ENCODE measurements at regions not wholly inside any gene's neighbourhood (a gene's known extent, or its start where the extent isn't known, plus 50 kb on each side); places are given as distances from the start of the nearest gene placed in this dataset.

DNA sequence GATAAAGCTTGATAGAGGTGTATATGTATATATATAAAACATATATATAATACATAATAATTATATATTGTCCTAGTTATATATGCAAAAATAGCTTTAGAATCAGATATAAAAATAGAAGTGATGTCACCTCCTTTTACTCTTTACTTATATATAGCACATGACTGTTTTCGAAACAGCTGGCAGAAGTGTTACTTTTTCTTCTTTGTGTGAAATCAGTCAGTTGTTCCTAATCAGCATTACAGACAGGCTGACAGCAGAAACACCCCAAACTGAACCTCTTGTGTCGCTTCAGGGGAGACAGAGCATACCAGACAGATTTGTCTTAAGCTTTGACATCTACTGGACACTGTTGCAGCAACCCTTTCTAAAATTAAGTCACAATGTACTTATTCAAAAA, 684.9 kb upstream of the CELF2 start:
- CTCF ChIA-PET, result no interaction called here

DNA sequence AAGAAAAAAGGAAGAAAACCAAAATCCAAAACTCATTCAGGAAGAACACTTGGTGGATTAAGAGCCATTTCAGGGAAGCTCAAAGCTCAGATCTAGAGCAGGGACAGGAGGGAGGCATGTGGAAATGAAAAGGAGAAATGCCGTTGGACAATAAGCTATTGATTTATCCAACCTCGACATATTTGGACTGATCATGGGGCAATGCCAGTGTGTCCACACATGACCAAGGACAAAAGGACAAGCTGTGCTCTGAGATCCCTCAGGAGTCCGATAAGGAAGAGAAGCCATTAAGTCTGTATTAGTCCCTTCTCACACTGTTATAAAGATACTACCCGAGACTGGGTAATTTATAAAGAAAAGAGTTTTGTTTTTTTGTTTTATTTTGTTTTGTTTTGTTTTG, 684.0 kb upstream of the CELF2 start:
- POLR2A ChIA-PET, result no interaction called here
- CTCF ChIA-PET, result no interaction called here

More for the DNA sequence above, 684.9 kb upstream of the CELF2 start:
- POLR2A ChIA-PET, result no interaction called here

GRCh38 chr10:10338339-10338738, 679.3 kb upstream of the CELF2 start:
- ChIA-PET CTCF (no interaction called here), POLR2A (no interaction called here)

DNA sequence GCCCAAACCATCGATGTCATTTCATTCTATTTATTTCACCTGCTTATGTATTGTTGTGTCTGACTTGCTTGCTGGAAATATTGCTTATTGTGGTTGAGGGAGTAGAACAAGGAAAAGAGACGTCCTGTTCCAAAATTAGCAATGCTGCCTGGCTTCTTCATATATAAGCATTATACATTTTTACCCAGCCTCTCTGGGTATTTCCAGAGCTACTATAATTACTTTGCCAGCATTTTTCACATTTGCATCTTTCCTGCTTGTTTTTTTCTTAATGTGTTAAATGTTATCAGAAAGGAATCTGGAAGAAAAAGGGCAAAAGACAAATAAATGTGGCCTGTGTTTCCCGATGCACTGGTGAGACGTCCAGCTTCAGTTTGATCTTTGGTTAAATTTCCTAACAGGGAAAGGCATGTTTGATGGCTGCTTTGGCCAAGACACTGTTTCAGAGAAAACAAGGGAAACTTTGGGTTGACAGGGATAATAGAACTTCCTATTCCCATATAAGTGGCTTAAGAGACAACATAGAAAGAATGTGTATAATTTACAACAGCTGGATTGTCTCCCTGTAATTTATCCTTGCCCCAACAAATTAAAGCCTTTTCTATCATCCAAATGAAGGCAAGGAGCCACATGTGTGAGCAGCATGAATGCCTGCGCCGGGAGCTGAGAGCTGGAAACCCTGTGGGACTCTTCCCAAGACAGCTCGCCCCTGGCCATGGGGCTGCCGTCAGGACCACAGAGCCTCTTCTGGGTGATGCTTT, 671.1 kb upstream of the CELF2 start:
- CTCF ChIA-PET, result no interaction called here

GRCh38 chr10:10350050-10350449, 667.6 kb upstream of the CELF2 start:
- POLR2A ChIA-PET, result interaction anchor here (0.6 kb wide), 1 partner anchor 682 kb away, joined by 5 read pairs; no protein-coding TSS in a partner anchor
- CTCF ChIA-PET, result no interaction called here

More for the DNA sequence above, 671.1 kb upstream of the CELF2 start:
- POLR2A ChIA-PET, result no interaction called here

- CTCF ChIA-PET, result no interaction called here
These were observed 666.2 kb upstream of the CELF2 start for GRCh38 chr10:10351451-10351850.

GRCh38 chr10:10353326-10353868, 664.3 kb upstream of the CELF2 start:
- CTCF ChIA-PET, result no interaction called here

More at GRCh38 chr10:10351451-10351850, 666.2 kb upstream of the CELF2 start:
- POLR2A ChIA-PET, result no interaction called here

GRCh38 chr10:10359263-10359662, 658.4 kb upstream of the CELF2 start:
- ChIA-PET POLR2A (no interaction called here), CTCF (no interaction called here)

More at GRCh38 chr10:10353326-10353868, 664.3 kb upstream of the CELF2 start:
- POLR2A ChIA-PET, result no interaction called here

GRCh38 chr10:10361301-10361885, 656.3 kb upstream of the CELF2 start:
- ChIA-PET CTCF (no interaction called here), POLR2A (no interaction called here)

DNA sequence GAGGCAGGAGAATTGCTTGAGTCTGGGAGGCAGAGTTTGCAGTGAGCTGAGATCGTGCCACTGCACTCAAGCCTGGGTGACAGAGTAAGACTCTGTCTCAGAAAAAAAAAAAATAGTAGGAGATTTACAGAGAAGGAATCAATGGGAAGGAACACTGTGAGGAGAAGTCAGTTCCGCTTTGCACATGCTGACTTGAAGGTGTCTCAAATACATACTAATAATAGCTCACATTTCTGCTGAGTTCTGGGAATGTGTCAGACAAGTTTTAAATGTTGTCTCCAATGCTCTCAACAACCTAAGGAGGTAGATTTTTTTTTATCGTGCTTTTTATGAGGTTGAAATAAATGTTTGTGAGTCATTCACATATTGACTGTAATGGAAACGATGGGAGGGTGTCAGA, 654.9 kb upstream of the CELF2 start:
- CTCF ChIA-PET, result no interaction called here
- POLR2A ChIA-PET, result no interaction called here

DNA sequence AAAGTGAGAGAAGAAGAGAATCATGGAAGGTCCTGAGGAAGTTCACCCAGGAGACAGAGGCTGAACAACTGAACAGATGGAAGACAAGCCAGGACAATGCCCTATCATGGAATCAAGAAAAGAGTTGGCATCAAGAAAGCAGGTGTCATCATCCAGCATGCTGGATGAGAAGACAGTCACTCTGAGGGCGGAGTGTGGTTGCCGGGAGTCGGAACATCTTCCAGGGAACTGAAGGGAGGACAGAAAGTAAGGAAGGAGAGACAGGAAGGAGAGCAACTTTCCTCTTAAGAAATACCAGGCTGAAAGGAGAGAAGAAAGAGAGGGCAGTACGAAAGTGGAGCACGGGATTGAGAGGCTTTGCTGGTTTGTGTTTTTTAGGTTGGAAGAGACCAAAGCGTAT, 654.5 kb upstream of the CELF2 start:
- CTCF ChIA-PET, result no interaction called here
- POLR2A ChIA-PET, result no interaction called here

DNA sequence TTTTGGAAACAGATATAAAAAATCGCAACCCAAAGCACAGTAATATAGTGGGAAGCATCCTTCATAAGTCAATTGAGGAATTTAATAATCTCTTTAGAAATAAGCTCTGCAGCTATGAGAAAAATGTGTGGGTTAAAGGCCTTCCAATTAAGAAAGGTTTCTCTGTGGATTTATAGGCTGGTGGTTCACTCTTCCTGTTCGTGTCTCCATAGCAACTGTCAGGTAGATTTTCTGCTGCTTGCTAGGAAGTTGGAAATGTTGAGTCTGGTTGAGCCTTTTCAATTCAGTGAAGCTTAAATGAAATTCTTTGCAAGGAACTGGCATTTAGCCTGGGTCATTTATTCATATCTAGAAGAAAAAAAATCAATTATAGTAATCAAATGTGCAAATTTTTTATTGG, 652.8 kb upstream of the CELF2 start:
- CTCF ChIA-PET, result interaction anchor here (0.6 kb wide), 1 partner anchor 170 kb away, joined by 3 read pairs; no protein-coding TSS in a partner anchor
- POLR2A ChIA-PET, result no interaction called here

GRCh38 chr10:10365676-10366075, 652.0 kb upstream of the CELF2 start:
- ChIA-PET CTCF (interaction anchor here (0.6 kb wide), 1 partner anchor 171 kb away, joined by 3 read pairs; no protein-coding TSS in a partner anchor), POLR2A (no interaction called here)

DNA sequence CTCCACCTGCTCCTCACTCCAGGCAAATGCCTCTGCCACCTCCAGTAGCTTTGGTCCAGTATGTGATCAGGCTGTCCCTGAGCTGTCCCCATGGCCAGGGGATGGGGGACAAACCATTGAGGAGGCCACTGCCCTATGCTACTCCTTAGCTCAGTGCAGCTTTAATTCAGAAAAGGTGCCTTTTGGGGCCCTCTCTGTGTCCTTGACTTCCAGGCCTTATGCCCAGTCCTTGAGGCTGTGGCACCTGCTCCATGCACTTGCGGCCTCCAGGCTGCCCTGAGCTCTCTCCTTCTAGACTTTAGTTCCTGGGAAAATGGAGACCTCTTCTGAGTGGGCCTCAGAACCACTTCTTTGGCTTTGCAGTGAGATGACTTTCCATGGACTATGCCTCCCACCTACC, 650.8 kb upstream of the CELF2 start:
- ChIA-PET CTCF (no interaction called here), POLR2A (no interaction called here)

- POLR2A ChIA-PET, result no interaction called here
- CTCF ChIA-PET, result no interaction called here
These were observed 650.4 kb upstream of the CELF2 start for GRCh38 chr10:10367264-10367663.

DNA sequence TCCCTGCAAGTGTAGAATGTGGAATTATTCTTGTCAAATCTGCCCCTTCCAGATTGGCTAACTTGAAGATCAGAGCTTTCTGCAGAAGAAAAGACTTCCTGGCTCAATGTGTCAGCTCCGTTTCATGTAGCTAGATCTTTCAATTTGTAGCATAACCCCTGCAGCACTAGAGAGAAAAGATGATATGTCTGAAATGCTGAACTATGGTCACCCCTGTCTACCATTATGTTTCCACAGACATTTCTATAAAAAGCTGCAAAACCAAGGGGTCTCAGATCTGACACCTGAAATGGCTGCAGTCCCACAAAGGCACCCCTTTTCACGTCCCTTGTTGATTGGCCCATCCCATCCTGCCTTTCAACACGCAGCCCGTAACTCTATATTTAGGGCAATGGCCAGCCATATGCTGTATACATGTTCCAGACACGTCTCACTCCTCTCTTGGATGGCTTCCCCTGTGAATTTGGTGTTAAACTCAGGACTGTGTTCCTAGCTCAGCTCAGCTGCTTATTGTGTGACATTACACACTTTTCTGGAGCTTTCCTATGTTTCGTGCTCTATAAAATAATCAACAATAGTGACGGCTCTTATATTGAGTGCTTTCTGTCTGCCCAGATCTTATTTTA, 648.6 kb upstream of the CELF2 start:
- ChIA-PET CTCF (no interaction called here), POLR2A (no interaction called here)

DNA sequence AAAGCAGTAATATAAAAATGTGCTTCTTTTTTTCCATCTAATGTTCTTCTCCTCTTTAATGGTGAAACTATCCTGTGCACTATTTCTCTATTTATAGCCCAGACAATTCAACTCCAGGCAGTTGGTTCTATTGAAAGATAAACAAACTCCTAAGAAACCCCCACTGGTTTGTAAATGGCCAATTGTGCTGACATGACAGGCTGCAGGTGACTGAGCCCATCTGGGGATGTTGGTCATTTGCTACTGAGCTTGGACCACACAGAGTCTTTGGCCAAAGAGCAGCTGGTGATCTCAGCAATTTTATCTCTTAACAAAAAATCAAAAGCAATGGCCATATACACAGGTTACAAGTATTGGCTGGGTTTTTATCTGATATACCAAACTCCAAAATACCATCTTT, 631.8 kb upstream of the CELF2 start:
- CTCF ChIA-PET, result no interaction called here

DNA sequence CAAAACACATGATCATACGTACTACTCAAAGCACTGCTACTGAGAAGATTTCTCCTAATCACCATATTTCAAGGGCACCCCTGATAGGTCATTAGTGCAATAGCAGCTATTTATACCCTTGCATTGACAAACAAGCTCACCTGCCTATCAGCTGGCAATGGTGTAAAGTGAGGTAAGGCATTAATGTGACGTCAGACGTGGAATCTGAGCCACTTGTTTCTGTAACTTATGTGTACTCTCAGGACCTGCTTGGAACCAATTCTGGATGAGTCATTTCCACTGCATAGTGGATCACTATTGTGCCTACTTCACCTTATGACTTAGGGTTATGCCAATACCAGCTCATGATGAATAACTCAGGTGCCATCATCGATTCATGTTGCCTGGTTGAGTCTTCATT, 628.5 kb upstream of the CELF2 start:
- CTCF ChIA-PET, result no interaction called here
- POLR2A ChIA-PET, result no interaction called here

More for the DNA sequence above, 631.8 kb upstream of the CELF2 start:
- POLR2A ChIA-PET, result interaction anchor here (0.6 kb wide), 1 partner anchor 701 kb away, joined by 8 read pairs; no protein-coding TSS in a partner anchor

GRCh38 chr10:10392511-10392910, 625.2 kb upstream of the CELF2 start:
- CTCF ChIA-PET, result no interaction called here
- POLR2A ChIA-PET, result no interaction called here

DNA sequence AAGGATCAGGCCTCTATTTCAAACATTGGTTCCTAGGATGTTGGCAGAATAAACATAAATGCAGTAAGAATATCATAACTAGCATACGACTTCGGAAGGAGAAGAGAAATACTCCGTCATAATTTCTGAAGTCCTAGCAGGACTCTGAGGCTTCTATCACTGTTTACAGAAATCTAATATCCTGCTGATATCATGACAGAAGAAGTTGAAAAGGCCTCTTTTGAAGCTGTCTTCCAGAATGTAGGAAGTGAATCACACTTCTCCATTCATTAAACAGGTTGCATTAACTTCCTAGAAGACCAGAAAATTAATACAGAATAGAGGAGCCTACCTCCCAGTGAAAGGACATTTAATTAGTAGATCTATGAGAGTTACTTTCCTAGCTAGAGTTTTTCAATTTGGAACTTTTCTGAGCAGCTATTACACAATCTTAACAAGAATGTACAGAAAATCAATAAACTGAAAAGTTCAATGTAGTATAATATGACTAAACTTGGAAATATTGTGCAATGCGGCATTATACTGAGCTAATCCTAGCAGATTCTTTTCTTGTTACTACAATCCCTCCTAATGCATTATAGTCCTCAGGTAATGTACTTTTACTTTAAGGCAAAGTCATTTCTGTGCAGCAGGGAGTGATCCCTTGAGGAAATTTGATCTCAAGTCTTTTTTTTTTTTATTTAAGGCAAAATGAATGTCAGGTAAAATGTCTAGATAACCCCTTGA, 622.6 kb upstream of the CELF2 start:
- ChIA-PET CTCF (no interaction called here), POLR2A (no interaction called here)
